Umbilical cord (tissue), 1 donor: ENCODE measurements at regions not wholly inside any gene's neighbourhood (a gene's known extent, or its start where the extent isn't known, plus 50 kb on each side); places are given as distances from the start of the nearest gene placed in this dataset.

Experiments
- DNase-seq: peaks from one replicate; pipeline ENCODE4 v3.0.0-alpha.2; 2015; ENCODE audit warnings: low spot score

GRCh38 chr2:217656316-217656715, 346.5 kb downstream of the TNS1 start:
- no peak for DNase-seq

- no peak for DNase-seq
Observed at GRCh38 chr2:217655651-217656050, 347.1 kb downstream of the TNS1 start.

- DNase-seq = no peak
Observed at GRCh38 chr2:217654168-217654567, 348.6 kb downstream of the TNS1 start.

- peak; percentile 97 for DNase-seq
Observed at GRCh38 chr2:217652761-217653639, 349.8 kb downstream of the TNS1 start.

- peak; percentile 62 for DNase-seq
Observed at GRCh38 chr2:217650716-217651360, 352.0 kb downstream of the TNS1 start.

GRCh38 chr2:217650229-217650628, 352.6 kb downstream of the TNS1 start:
- DNase-seq = no peak

- DNase-seq = no peak
Observed at GRCh38 chr2:217647925-217648324, 354.9 kb downstream of the TNS1 start.

- no peak for DNase-seq
Observed at GRCh38 chr2:217647226-217647625, 355.6 kb downstream of the TNS1 start.

- no peak for DNase-seq
Observed at GRCh38 chr2:217645896-217646295, 356.9 kb downstream of the TNS1 start.

- peak; percentile 44 for DNase-seq
Observed at GRCh38 chr2:217643789-217644301, 358.9 kb downstream of the TNS1 start.

GRCh38 chr2:217642944-217643343, 359.9 kb downstream of the TNS1 start:
- no peak for DNase-seq

- peak; percentile 90 for DNase-seq
Observed at GRCh38 chr2:217641960-217642359, 360.8 kb downstream of the TNS1 start.

GRCh38 chr2:217639481-217639880, 363.3 kb downstream of the TNS1 start:
- no peak for DNase-seq

GRCh38 chr2:217638533-217638932, 364.3 kb downstream of the TNS1 start:
- DNase-seq = no peak

GRCh38 chr2:217638031-217638430, 364.8 kb downstream of the TNS1 start:
- DNase-seq = no peak

GRCh38 chr2:217636991-217637561, 365.7 kb downstream of the TNS1 start:
- DNase-seq = no peak

GRCh38 chr2:217636578-217636977, 366.2 kb downstream of the TNS1 start:
- DNase-seq = no peak

- DNase-seq = no peak
Observed at GRCh38 chr2:217634871-217635270, 367.9 kb downstream of the TNS1 start.

GRCh38 chr2:217632043-217632442, 370.8 kb downstream of the TNS1 start:
- DNase-seq = peak; percentile 80

- no peak for DNase-seq
Observed at GRCh38 chr2:217631115-217631514, 371.7 kb downstream of the TNS1 start.

GRCh38 chr2:217629347-217629746, 373.4 kb downstream of the TNS1 start:
- DNase-seq = no peak

- DNase-seq = no peak
Observed at GRCh38 chr2:217628061-217628460, 374.7 kb downstream of the TNS1 start.
